HEK293 (cell line): ENCODE measurements at regions not wholly inside any gene's neighbourhood (a gene's known extent, or its start where the extent isn't known, plus 50 kb on each side); places are given as distances from the start of the nearest gene placed in this dataset.
A peak's percentile ranks its signal among the peaks of the same experiment; 100 is the strongest.

Experiments
- CTCF ChIA-PET: fragments of 350-600 bp; formaldehyde crosslinking; extraction: SDS; loops from one replicate; lab custom pipeline; 2021; ENCODE audit warnings: antibody characterized with exemption; lab: Yijun Ruan, JAX
- POLR2A ChIA-PET: fragments of 300-600 bp; formaldehyde crosslinking; extraction: SDS; loops from one replicate; lab custom pipeline; 2020; ENCODE audit warnings: antibody characterized with exemption, inconsistent platforms; lab: Yijun Ruan, JAX
- H3K27ac ChIP-seq: fragments of 200-500 bp; sonication (Bioruptor generic); 2 replicates; pipeline ENCODE4 v1.5.1; 2014; ENCODE audit warnings: low read depth, low read length, control low read depth, inconsistent platforms; ENCODE audit errors: extremely low read depth
- H3K36me3 ChIP-seq, 2 experiments: fragments of 200-500 bp in 1 of 2; sonication (Bioruptor generic) in 1 of 2; 1 replicate in 1 of 2; 2 replicates in 1 of 2; pipeline ENCODE4 v1.5.1; 2014 to 2017; ENCODE audit warnings: inconsistent platforms in 2 of 2, low read length in 2 of 2; ENCODE audit not compliant: control insufficient read depth in 2 of 2, insufficient read depth in 1 of 2
- H3K4me1 ChIP-seq: fragments of 200-500 bp; sonication (Bioruptor generic); 2 replicates; pipeline ENCODE4 v1.5.1; 2014; ENCODE audit warnings: mild to moderate bottlenecking, low read length, inconsistent platforms; ENCODE audit not compliant: control insufficient read depth, insufficient read depth
- H3K4me3 ChIP-seq: 2 replicates; pipeline ENCODE4 v1.5.1; 2011; ENCODE audit warnings: low read depth, mild to moderate bottlenecking, control low read depth, low read length, moderate library complexity
- H3K9me3 ChIP-seq: fragments of 200-500 bp; sonication (Bioruptor generic); 2 replicates; pipeline ENCODE4 v1.5.1; 2014; ENCODE audit warnings: low read depth, low read length, inconsistent platforms; ENCODE audit not compliant: control insufficient read depth, insufficient read depth
- ATF2 ChIP-seq: fragments of 450-650 bp; formaldehyde crosslinking; IDR thresholded peaks from 2 replicates; pipeline ENCODE4 v1.5.1; 2016; ENCODE audit warnings: missing biosample characterization, missing genetic modification characterization, low read depth
- PRDM6 ChIP-seq: fragments of 450-650 bp; formaldehyde crosslinking; IDR thresholded peaks from 2 replicates; pipeline ENCODE4 v1.5.1; 2017; ENCODE audit warnings: missing biosample characterization, missing genetic modification characterization
- ZBTB20 ChIP-seq: fragments of 450-650 bp; formaldehyde crosslinking; IDR thresholded peaks from 2 replicates; pipeline ENCODE4 v1.5.1; 2016; ENCODE audit warnings: missing biosample characterization, missing genetic modification characterization
- ZBTB49 ChIP-seq: fragments of 450-650 bp; formaldehyde crosslinking; IDR thresholded peaks from 2 replicates; pipeline ENCODE4 v1.5.1; 2016; ENCODE audit warnings: missing biosample characterization, missing genetic modification characterization, low read depth
- ZNF133 ChIP-seq: fragments of 450-650 bp; formaldehyde crosslinking; IDR thresholded peaks from 2 replicates; pipeline ENCODE4 v1.5.1; 2016; ENCODE audit warnings: missing biosample characterization, missing genetic modification characterization
- ZNF146 ChIP-seq: fragments of 450-650 bp; formaldehyde crosslinking; IDR thresholded peaks from 2 replicates; pipeline ENCODE4 v1.5.1; 2016; ENCODE audit warnings: missing biosample characterization, missing genetic modification characterization
- ZNF501 ChIP-seq: fragments of 450-650 bp; formaldehyde crosslinking; IDR thresholded peaks from 2 replicates; pipeline ENCODE4 v1.5.1; 2016; ENCODE audit warnings: missing biosample characterization, missing genetic modification characterization
- ZNF558 ChIP-seq: fragments of 450-650 bp; formaldehyde crosslinking; IDR thresholded peaks from 2 replicates; pipeline ENCODE4 v1.5.1; 2016; ENCODE audit warnings: missing biosample characterization, missing genetic modification characterization
- ZSCAN30 ChIP-seq: fragments of 450-650 bp; IDR thresholded peaks from 2 replicates; pipeline ENCODE4 v1.5.1; 2018; ENCODE audit warnings: missing biosample characterization, mild to moderate bottlenecking, missing genetic modification characterization, moderate library complexity

GRCh38 chr3:18044971-18045880, 302.8 kb upstream of the TBC1D5 start:
- CTCF ChIA-PET = no interaction called here
- no peak overlapping the region for H3K27ac ChIP-seq

GRCh38 chr3:18044191-18044590, 301.8 kb upstream of the TBC1D5 start:
- TF ChIP-seq ZNF133 (peak; percentile 64), ZNF146 (no peak)
- Histone ChIP-seq H3K36me3 (no peaks in the 10 kb centered on the region), H3K4me1 (no peaks in the 10 kb centered on the region), H3K4me3 (no peak overlapping the region), H3K27ac (no peak overlapping the region), H3K9me3 (no peaks in the 10 kb centered on the region)
- ChIA-PET CTCF (no interaction called here), POLR2A (no interaction called here)

More at GRCh38 chr3:18044971-18045880, 302.8 kb upstream of the TBC1D5 start:
- POLR2A ChIA-PET = no interaction called here
- TF ChIP-seq PRDM6 (tag by site-specific recombination) (0 out of 2 replicates have a peak, but pooled peaks have one; percentile 10), ZNF558 (tag by site-specific recombination) (no peak)
- Histone ChIP-seq H3K36me3 (no peaks in the 10 kb centered on the region), H3K4me1 (no peaks in the 10 kb centered on the region), H3K9me3 (no peaks in the 10 kb centered on the region), H3K4me3 (no peak overlapping the region)

- Histone ChIP-seq H3K36me3 (no peaks in the 10 kb centered on the region), H3K9me3 (no peaks in the 10 kb centered on the region), H3K4me1 (peaks cover 10% of the 10 kb centered on the region), H3K4me3 (no peak overlapping the region), H3K27ac (no peak overlapping the region)
- CTCF ChIA-PET = interaction anchor here (0.7 kb wide), 1 partner anchor 10 kb away, joined by 3 read pairs; no protein-coding TSS in a partner anchor
- TF ChIP-seq ZSCAN30 (tag by site-specific recombination) (no peak), ATF2 (peak; percentile 80)
- POLR2A ChIA-PET = no interaction called here
These were observed 294.0 kb upstream of the TBC1D5 start for GRCh38 chr3:18036450-18036815.

GRCh38 chr3:18035641-18036449, 293.4 kb upstream of the TBC1D5 start:
- Histone ChIP-seq H3K27ac (no peak overlapping the region), H3K9me3 (no peaks in the 10 kb centered on the region), H3K4me1 (peaks cover 10% of the 10 kb centered on the region), H3K36me3 (no peaks in the 10 kb centered on the region), H3K4me3 (no peak overlapping the region)
- ChIA-PET CTCF (interaction anchor here (0.7 to 0.8 kb wide), 2 partner anchors 9 to 259 kb away, joined by 3 read pairs; no protein-coding TSS in a partner anchor), POLR2A (no interaction called here)
- TF ChIP-seq ZNF501 (tag by site-specific recombination) (no peak), ZBTB20 (no peak), PRDM6 (tag by site-specific recombination) (0 out of 2 replicates have a peak, but pooled peaks have one; percentile 5), ZBTB49 (tag by site-specific recombination) (no peak)
- TF ChIP-seq, all 188 proteins: peak for 1
